ENCODE measurements at regions not wholly inside any gene's neighbourhood (a gene's known extent, or its start where the extent isn't known, plus 50 kb on each side); places are given as distances from the start of the nearest gene placed in this dataset.
A peak's percentile ranks its signal among the peaks of the same experiment; 100 is the strongest.
"Not testable (repeated sequence)": the region's sequence is repeated elsewhere in the genome, so short reads cannot be mapped to it uniquely, and the experiment has no call there.

DNA sequence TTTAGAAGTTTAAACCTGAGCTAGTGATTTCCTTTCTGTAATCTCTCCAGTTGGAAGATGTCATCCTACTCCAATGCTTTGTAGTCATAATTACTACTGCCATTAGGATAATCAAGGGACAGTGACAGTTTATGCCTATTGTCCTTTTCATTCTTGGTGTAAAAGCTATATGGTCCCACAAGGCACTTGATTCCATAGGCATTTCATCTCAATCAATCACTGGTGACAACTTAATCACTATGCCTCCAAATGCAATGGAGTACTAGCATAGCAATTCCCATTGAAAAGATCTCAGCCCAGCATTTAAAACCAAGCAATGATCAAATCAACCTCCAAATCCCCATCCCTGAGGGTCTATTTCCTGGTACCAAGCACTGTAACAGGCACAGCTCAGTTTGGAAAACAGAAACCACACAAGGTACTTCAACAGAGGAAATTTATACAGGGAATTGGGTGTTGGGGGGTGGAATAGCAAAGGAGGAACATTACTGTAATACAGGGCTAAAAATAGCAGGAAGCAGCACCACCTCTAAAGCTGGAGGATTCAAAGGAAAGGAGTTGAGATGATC is 51.0 kb downstream of the FHIP2A start:
- DNase-seq, result no peak

DNA sequence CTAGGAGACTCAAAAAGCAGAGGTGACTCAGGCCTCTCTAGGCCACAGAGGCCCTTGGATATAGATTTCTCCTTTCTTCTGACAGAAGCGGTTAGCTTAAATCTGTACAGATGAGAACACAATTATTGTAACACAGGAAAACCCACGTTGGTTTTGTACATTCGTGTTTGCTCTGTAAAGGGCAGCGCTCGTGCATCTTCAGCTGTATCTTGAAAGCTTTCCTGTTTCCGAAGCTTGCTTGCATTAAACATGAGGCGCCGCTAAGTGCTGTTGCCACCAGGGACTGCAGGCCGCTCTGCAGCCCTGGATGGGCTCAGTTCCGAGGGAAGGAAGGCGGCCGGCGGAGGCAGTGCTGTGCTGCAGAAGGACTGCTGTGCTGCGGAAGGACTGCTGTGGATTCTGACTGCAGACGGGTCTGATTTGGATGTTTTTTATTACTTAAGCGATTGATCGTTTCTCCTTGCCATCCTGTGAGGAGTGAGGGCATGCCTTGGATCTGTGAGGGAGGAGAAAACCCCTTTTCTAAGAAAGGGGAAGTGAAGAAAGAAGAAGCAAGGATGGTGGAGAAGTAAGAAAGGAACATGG is 53.3 kb downstream of the FHIP2A start:
- DNase-seq, result no peak

DNA sequence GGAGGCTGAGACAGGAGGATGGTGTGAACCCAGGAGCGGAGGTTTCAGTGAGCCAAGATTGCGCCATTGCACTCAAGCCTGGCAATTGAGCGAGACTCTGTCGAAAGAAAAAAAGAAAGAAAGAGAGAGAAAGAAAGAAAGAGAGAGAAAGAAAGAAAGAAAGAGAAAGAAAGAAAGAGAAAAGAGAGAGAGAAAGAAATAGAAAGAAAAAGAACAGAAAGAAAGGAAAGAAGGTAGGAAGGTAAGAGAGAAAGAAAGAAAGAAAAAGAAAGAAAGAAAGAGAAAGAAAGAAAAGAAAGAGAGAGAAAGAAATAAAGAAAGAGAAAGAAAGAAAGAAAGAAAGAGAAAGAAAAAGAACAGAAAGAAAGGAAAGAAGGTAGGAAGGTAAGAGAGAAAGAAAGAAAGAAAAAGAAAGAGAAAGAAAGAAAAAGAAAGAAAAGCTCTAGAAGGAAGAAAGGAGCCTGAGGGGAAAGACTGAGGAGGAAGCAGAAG is 54.1 kb downstream of the FHIP2A start:
- DNase-seq, result not testable (repeated sequence)

DNA sequence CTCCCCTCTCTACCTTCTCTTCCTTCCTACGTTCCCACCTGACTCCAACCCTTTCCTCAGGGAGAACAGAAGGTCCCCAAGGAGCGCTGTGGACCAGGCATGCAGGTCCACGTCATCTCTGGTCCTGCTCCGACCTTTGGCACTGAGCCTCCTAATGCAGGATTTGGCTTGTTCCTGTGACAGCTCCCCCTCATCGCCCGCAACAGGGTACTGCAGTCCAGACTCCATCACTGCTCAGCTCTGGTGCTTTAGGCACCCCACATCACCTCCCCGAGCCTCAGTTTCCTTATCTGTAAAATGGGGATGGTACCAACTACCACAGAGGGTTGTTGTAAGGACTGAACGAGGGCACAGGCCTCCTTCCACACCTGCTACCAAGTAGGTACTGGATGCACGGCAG is 54.6 kb downstream of the FHIP2A start:
- no peak for DNase-seq

DNA sequence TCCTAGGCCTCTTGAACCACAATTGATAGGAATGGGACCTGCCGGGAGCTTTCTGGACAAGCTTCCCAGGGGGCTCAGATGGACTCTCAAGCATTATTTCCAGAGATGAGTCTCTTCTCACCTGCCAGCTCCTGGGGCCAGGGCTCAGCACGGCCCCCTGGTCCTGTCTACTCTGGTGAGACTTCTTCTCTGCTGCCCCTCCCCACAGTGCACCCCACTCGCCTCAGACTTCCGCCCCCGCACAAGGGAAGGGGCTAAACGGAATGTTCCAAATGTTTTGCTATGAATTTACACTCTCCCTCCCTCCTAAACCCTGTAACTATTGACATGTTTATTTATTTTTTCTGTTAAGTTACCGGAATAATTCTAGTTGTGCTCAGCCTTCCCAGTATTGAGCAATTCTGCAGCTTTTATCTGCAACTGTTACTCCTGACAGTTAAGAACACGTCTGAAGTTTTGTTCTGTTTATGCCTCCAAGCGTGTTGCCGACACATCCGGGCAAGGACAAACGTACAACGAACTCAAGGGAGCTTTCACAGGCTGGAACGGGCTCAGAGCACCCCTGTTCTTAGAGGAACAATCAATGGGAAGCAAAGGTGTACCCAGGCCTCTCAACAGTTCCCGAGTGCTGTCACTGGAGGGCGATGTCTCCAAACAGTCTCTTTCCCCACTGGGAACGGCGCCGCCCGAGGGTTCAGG is 55.2 kb downstream of the FHIP2A start:
- peak in 1 of 2 experiments; percentile 52 for DNase-seq

DNA sequence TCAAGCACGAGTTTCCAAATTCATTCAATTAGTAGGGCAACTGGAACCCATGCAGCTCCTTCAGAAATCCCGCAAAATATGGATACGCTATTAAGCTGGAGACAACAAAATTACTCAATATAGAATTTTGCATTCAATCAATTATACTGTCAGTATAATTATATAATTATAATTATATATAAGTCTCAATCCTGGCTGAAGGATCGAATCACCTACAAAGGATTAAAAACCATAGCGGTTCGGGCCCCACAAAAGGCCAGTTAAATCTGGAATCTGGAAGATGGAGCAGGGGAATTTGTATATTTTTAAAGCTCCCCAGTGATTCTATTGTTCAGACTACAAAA is 55.7 kb downstream of the FHIP2A start:
- DNase-seq, result no peak

DNA sequence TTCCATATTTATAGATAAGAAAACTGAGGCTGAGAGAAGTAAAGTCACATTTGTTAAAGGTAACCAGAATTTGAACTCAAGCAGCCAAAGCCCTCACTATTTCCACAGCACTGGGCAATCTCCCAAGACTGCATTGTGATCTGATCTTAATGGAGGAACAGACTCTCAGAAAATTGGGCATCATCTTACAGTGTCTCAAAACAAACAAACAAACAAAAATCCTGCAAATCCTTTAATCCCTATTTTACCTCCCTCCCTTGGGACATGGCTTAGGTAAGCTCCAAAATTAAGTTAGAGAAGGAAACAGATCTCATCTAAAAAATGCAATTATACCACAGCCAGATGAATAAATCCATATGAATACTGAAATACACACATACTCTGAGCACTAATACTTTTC is 57.5 kb downstream of the FHIP2A start:
- DNase-seq, result no peak

DNA sequence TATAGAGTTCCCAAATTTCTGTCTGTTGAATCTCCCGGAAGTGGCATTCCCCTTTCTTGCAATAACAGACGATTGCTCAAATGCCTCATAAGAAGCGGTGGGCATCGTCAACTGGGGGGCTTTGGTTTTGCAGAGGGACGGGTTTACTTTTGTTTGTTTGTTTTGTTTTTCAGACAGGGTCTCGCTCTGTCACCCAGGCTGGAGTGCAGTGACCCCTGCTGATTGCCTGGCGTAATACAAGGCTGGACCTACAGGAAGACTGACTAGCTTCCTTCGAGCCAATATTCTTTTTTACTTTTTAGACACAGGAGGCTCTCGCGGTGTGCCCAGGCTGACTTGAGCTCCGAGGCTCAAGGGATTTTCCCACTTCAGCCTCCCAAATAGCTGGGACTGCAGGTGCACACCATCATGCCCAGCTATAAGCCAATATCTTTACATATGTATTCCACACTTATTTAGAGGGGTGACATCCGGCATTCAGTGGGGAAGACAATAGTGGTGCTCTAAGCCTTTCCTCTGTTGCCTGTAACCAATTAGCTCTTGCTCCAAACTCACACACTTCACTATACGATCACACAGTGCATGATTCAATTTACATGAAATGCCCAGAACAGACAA is 58.1 kb downstream of the FHIP2A start:
- peak in 1 of 2 experiments; percentile 6 for DNase-seq

DNA sequence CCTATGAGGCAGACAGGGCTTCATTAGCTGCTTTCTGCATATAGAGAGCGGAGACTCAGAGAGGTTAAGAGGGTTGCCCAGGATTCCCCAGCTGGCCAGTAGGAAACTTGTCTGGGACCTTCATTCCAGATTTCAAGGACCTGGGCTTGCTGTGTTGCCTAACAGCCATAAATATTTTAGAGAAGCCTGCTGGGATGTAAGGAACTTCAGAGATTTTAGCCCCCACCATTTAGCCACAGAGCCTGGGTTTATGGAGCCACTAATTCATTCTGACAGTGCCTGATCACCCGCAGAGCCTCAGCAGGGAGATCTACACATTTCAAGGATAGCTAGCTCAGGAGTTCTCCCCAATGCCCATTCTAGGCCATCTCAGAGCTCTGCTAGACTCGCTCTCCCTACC is 56.6 kb upstream of the TRUB1 start:
- no peak for DNase-seq

DNA sequence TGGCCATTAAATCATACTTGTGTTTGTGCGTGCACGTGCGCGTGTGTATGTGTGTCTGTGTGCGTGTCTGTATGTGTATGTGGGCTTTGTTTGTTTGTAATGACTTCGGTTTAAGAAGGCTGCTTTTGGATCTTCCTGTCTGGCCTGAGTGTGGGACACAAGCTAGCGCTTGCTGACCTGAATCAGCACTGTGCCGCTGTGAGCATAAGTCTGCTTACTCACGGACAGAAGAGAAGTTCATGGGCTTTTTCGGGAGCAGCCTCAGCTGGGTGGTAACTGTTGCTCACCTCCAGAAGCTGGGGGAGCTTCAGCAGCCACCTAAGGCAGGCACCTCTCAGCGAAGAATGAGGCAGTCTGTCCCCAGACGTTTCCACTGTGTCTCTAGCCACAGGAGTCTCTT is 56.1 kb upstream of the TRUB1 start:
- no peak for DNase-seq

DNA sequence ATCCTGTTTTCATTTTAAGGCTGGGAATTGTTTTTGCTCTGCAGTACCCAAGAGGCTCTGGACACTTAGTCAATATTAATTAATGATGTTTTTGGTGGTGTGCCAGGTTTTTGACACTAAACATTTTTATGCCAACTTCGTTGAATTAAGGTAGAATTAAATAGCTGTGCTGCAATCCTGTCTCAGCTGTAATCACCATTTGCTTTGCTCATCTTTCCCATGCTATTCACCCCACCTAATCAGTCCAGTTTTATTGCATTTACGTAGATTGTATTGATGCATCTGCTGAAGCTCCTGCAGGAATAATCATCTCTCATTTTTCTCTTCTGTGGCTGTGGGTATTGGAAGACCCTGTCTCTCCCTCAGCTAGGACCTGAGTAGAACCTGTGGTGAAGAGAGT is 52.6 kb upstream of the TRUB1 start:
- DNase-seq, result no peak

Measured in SW 1271 (cell line).